Peyer's patch (tissue), 4 donors: ENCODE measurements at regions not wholly inside any gene's neighbourhood (a gene's known extent, or its start where the extent isn't known, plus 50 kb on each side); places are given as distances from the start of the nearest gene placed in this dataset.

ENCODE experiments used
- DNase-seq, 3 donors: peaks; one replicate each; pipeline ENCODE4 v3.0.0-alpha.2; 2017 to 2019
- H3K27ac ChIP-seq, 4 donors: fragments of 200-600 bp; sonication (generic); one replicate each; pipeline ENCODE4 v1.5.1; 2016 to 2019
- H3K27me3 ChIP-seq, 2 donors: fragments of 200-600 bp; sonication (generic); one replicate each; pipeline ENCODE4 v1.5.1; 2019
- H3K36me3 ChIP-seq, 3 donors: fragments of 200-600 bp; sonication (generic); one replicate each; pipeline ENCODE4 v1.5.1; 2016 to 2019
- H3K4me1 ChIP-seq, 4 donors: fragments of 200-600 bp; sonication (generic); one replicate each; pipeline ENCODE4 v1.5.1; 2016 to 2019
- H3K4me3 ChIP-seq, 4 donors: fragments of 200-600 bp; sonication (generic); 1 replicate in 3 of 4; 2 replicates in 1 of 4; pipeline ENCODE4 v1.5.1; 2016 to 2019; ENCODE audit warnings: mild to moderate bottlenecking in 1 of 4
- H3K9me3 ChIP-seq, 4 donors: fragments of 200-600 bp; sonication (generic); one replicate each; pipeline ENCODE4 v1.5.1; 2016 to 2019; ENCODE audit warnings: mild to moderate bottlenecking in 1 of 4
- CTCF ChIP-seq, 6 experiments: fragments of 450-650 bp in 4 of 6; fragments of 200-600 bp in 2 of 6; sonication (generic) in 1 of 6; IDR thresholded peaks; one replicate each; pipeline ENCODE4 v1.5.1; 2017 to 2019; ENCODE audit warnings: antibody characterized with exemption in 6 of 6, mild to moderate bottlenecking in 3 of 6, moderate library complexity in 1 of 6
- POLR2A ChIP-seq, 2 donors: fragments of 450-650 bp; IDR thresholded peaks; one replicate each; pipeline ENCODE4 v1.5.1; 2017; ENCODE audit warnings: antibody characterized with exemption in 2 of 2, mild to moderate bottlenecking in 2 of 2, moderate library complexity in 2 of 2

DNA sequence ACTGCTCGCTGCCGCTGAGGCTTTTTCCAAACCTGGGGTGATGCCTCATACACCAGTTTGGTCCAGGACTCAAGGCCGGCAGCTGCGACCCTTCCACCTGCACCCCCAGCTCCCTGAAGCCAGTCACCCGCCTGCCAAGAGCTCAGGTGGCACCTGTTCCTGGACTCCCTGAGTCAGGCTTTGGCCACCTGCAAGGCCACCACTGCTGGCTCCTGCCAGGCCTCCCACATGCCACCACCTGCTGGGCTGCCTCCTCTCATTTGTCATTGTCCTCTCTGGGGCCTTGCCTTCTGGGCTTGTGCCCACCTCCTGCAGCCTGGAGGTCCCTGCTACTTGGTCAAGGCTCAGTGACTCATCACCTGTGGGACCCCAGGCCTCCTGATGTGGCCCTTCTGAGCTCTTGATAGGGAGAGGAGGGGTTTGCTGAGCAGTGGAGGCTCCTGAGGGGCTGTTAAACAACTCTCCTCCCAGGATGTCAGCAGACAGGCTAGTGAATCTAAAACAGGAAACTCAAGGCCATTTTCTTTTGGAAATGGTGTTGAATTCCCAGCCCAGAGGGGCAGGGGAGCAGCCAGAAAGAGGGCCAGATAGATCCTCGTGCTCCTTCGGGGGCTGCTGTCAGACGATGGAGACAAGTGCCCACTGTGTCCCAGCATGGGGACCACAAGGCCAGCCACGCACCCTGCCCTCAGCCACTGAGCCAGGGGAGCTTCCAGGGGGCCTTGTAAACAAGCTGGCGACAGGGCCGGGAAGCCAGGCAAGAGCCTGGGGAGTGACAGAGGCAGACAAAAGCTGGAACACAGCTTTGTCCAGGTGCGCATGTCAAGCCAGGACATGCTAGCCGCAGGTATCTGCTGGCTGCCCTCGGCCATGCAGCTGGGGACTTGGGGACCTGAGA is 416.8 kb downstream of the LRATD1 start:
- no peak overlapping the region for H3K4me3 ChIP-seq
- no peaks in the 10 kb centered on the region for H3K27me3 ChIP-seq
- H3K9me3 ChIP-seq: no peaks in the 10 kb centered on the region
- TF ChIP-seq POLR2A (IDR thresholded peaks at IDR 0.05) (no peak), CTCF (IDR thresholded peaks at IDR 0.05) (no peak)
- no peak for DNase-seq
- H3K36me3 ChIP-seq: no peaks in the 10 kb centered on the region
- no peak overlapping the region for H3K27ac ChIP-seq
- no peaks in the 10 kb centered on the region for H3K4me1 ChIP-seq

GRCh38 chr2:15050483-15050882 is 418.0 kb downstream of the LRATD1 start:
- H3K36me3 ChIP-seq: no peaks in the 10 kb centered on the region
- H3K27ac ChIP-seq: no peak overlapping the region
- no peaks in the 10 kb centered on the region for H3K27me3 ChIP-seq
- no peak overlapping the region for H3K4me3 ChIP-seq
- no peaks in the 10 kb centered on the region for H3K9me3 ChIP-seq
- H3K4me1 ChIP-seq: no peaks in the 10 kb centered on the region
- no peak for TF ChIP-seq POLR2A (IDR thresholded peaks at IDR 0.05)
- no peak for TF ChIP-seq CTCF (IDR thresholded peaks at IDR 0.05)
- no peak for DNase-seq

GRCh38 chr2:15053542-15053941 is 421.0 kb downstream of the LRATD1 start:
- no peaks in the 10 kb centered on the region for H3K9me3 ChIP-seq
- no peak overlapping the region for H3K4me3 ChIP-seq
- H3K27me3 ChIP-seq: no peaks in the 10 kb centered on the region
- H3K27ac ChIP-seq: no peak overlapping the region
- DNase-seq: no peak
- H3K36me3 ChIP-seq: no peaks in the 10 kb centered on the region
- no peaks in the 10 kb centered on the region for H3K4me1 ChIP-seq
- TF ChIP-seq POLR2A (IDR thresholded peaks at IDR 0.05): no peak
- TF ChIP-seq CTCF (IDR thresholded peaks at IDR 0.05): no peak

DNA sequence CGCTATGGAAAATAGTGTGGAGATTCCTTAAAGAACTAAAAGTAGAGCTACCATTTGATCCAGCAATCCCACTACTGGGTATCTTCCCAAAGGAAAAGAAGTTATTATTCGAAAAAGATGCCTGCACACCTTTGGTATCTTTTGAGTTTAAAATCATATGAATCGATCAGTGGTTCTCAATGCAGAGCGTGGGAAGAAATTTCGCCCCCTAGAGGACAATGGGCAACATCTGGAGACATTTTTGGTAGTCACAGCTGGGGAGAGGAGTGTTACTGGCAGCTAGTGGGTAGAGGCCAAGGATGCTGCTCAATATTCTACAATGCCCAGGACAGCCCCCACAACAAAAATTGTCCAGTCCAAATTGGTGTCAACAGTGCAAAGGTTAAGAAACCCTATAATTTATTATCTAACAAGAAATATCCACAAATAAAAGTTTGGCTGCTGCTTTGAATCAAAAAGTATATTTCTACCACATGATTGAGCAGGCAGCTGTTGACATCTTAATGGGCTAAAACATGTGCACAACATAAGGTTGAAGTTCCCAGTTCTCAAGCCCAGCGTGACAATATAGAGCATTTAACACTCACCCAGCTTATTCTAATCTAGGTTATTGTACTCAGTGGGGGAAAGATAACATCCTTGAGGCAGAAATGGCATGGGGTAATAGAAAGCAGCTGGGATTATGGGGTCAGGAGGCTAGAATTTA is 425.7 kb downstream of the LRATD1 start:
- TF ChIP-seq POLR2A (IDR thresholded peaks at IDR 0.05): no peak
- no peak for TF ChIP-seq CTCF (IDR thresholded peaks at IDR 0.05)
- no peaks in the 10 kb centered on the region for H3K27me3 ChIP-seq

DNA sequence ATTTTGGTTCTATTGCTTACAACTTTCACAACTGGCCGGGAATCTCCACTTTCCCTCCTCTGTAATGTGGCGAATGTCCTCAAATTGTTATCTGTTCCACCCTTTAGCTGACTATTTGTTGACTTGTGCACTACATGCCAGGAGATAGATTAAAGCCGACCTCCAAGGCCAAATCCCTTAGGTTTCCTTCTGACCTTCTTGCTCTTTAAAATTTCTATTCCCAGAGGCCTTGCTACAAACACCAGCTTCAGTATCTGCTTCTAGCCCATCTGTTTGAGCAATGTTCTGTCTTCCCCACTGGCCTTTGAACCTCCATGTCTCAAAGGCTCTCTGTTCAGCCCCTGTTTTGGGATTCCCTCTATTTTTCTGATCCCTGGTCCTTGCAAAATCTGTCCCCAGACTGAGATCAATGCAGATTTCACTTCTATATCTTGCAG is 426.2 kb downstream of the LRATD1 start:
- TF ChIP-seq POLR2A (IDR thresholded peaks at IDR 0.05): no peak
- no peak for TF ChIP-seq CTCF (IDR thresholded peaks at IDR 0.05)
- H3K27ac ChIP-seq: no peak overlapping the region

More for the DNA sequence above, 425.7 kb downstream of the LRATD1 start:
- no peak for DNase-seq
- Histone ChIP-seq H3K36me3 (no peaks in the 10 kb centered on the region), H3K27ac (no peak overlapping the region), H3K4me3 (no peak overlapping the region), H3K4me1 (no peaks in the 10 kb centered on the region), H3K9me3 (no peaks in the 10 kb centered on the region)

More for the DNA sequence above, 426.2 kb downstream of the LRATD1 start:
- H3K9me3 ChIP-seq: no peaks in the 10 kb centered on the region
- H3K4me3 ChIP-seq: no peak overlapping the region
- H3K27me3 ChIP-seq: no peaks in the 10 kb centered on the region
- H3K4me1 ChIP-seq: no peaks in the 10 kb centered on the region
- no peaks in the 10 kb centered on the region for H3K36me3 ChIP-seq
- DNase-seq: no peak
